Effector memory CD8-positive, alpha-beta T cell (primary cell): ENCODE measurements at regions not wholly inside any gene's neighbourhood (a gene's known extent, or its start where the extent isn't known, plus 50 kb on each side); places are given as distances from the start of the nearest gene placed in this dataset.

Experiments
- ATAC-seq: fragments of 150-1000 bp; cut with Tn5 transposase; replicated peaks from 2 replicates; pipeline ENCODE4 v1.10.0; 2021; ENCODE audit warnings: mild to moderate bottlenecking, moderate library complexity
- DNase-seq, 3 experiments: peaks; one replicate each; pipeline ENCODE4 v3.0.0; 2021
- H3K27ac Mint-ChIP-seq, 2 donors: one replicate each; pipeline ENCODE4 v1.8.0; 2022; ENCODE audit warnings: mild to moderate bottlenecking in 2 of 2, mixed read lengths in 2 of 2, moderate library complexity in 2 of 2
- H3K27me3 Mint-ChIP-seq, 2 donors: one replicate each; pipeline ENCODE4 v1.8.0; 2022; ENCODE audit warnings: mixed read lengths in 2 of 2
- H3K36me3 Mint-ChIP-seq: one replicate; pipeline ENCODE4 v1.8.0; 2022; ENCODE audit warnings: mild to moderate bottlenecking, moderate library complexity, mixed read lengths; ENCODE audit not compliant: insufficient read depth
- H3K4me1 Mint-ChIP-seq, 2 donors: one replicate each; pipeline ENCODE4 v1.8.0; 2022; ENCODE audit warnings: low read depth in 2 of 2, mixed read lengths in 2 of 2
- H3K4me3 Mint-ChIP-seq, 2 donors: one replicate each; pipeline ENCODE4 v1.8.0; 2022; ENCODE audit warnings: mild to moderate bottlenecking in 2 of 2, mixed read lengths in 2 of 2, moderate library complexity in 2 of 2
- H3K9me3 Mint-ChIP-seq, 2 donors: one replicate each; pipeline ENCODE4 v1.8.0; 2022; ENCODE audit warnings: mixed read lengths in 2 of 2

DNA sequence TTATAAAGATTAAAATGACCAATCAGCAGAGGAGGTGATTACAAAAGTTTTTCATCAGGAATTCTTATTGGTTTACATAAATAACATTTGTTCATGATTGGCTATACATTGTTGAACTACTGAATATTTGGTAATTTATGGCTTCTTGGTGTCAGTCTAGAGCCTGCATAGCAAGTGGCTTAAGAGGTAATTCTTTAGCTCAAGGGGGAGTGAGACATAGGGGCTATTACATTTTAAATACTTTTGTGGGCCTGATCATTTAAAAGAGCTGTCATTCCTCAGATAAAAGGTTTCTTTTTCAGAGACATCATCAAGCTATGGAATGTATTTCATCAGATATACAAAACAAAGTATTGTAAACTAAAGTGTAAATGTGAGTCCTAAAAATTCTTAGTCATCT is 373.8 kb downstream of the EPHA4 start:
- Mint-ChIP-seq H3K36me3 (no peaks in the 10 kb centered on the region), H3K27ac (no peak overlapping the region), H3K9me3 (peaks cover 0 to under 1% of the 10 kb centered on the region in 2 donors), H3K27me3 (no peaks in the 10 kb centered on the region), H3K4me1 (no peaks in the 10 kb centered on the region), H3K4me3 (no peak overlapping the region)
- DNase-seq (no peak), ATAC-seq (no peak)

- no peaks in the 10 kb centered on the region for H3K27me3 Mint-ChIP-seq
- H3K4me1 Mint-ChIP-seq, result no peaks in the 10 kb centered on the region
- ATAC-seq (no peak), DNase-seq (no peak)
- H3K9me3 Mint-ChIP-seq, result no peaks in the 10 kb centered on the region
- no peak overlapping the region for H3K4me3 Mint-ChIP-seq
- H3K36me3 Mint-ChIP-seq, result no peaks in the 10 kb centered on the region
- no peak overlapping the region for H3K27ac Mint-ChIP-seq
Measured at GRCh38 chr2:221200184-221200839, 371.8 kb downstream of the EPHA4 start.

DNA sequence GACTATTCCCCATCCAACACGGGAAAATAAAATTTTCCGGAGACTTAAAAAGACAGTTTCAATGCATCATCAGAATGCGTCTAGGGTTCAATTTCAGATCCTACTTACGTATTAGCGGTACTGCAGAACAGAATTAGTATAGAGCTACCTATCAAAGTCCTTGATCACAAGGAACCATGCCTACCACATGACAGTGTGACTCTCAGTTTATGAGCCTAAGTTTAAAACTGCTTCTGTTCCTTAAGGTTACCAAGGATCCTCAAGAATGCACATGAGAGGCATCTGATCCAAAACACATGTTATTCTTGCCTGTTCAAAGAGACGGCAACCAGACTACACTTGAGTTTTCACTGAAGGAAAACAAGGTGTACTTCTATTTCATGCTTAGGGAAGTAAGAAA is 369.7 kb downstream of the EPHA4 start:
- peaks cover 0 to 7% of the 10 kb centered on the region in 2 donors for H3K27me3 Mint-ChIP-seq
- no peak for ATAC-seq
- no peak for DNase-seq
- H3K4me3 Mint-ChIP-seq, result no peak overlapping the region
- H3K4me1 Mint-ChIP-seq, result no peaks in the 10 kb centered on the region
- H3K9me3 Mint-ChIP-seq, result no peaks in the 10 kb centered on the region
- H3K36me3 Mint-ChIP-seq, result no peaks in the 10 kb centered on the region
- H3K27ac Mint-ChIP-seq, result no peak overlapping the region

- Mint-ChIP-seq H3K4me1 (no peaks in the 10 kb centered on the region), H3K27ac (no peak overlapping the region), H3K36me3 (no peaks in the 10 kb centered on the region), H3K4me3 (no peak overlapping the region), H3K9me3 (no peaks in the 10 kb centered on the region), H3K27me3 (peaks cover 0 to 13% of the 10 kb centered on the region in 2 donors)
- ATAC-seq, result no peak
- no peak for DNase-seq
Measured at GRCh38 chr2:221203125-221203524, 369.0 kb downstream of the EPHA4 start.

GRCh38 chr2:221203856-221204255 is 368.2 kb downstream of the EPHA4 start:
- Mint-ChIP-seq H3K4me3 (no peak overlapping the region), H3K4me1 (no peaks in the 10 kb centered on the region)
- DNase-seq, result no peak

DNA sequence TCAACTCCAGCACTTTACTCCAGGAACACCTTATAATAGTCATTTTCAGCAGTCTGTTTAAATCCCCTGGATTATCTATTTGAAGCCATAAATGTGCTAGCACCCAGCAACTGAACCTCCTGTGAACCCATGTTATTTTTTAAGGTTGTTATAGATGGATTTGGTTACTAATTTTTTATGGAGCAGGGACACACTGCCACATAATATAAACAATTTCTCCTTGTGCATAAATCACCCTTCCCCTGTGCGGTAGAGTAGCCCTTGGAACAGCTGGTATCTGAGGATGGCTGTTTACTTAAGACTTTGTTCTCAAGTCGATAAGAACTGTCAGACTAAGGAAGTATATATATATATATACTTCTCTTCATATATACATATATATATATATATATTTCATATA is 367.4 kb downstream of the EPHA4 start:
- ATAC-seq (no peak), DNase-seq (no peak)
- Mint-ChIP-seq H3K9me3 (no peaks in the 10 kb centered on the region), H3K4me3 (no peak overlapping the region), H3K27ac (no peak overlapping the region), H3K4me1 (no peaks in the 10 kb centered on the region), H3K36me3 (no peaks in the 10 kb centered on the region), H3K27me3 (peaks cover 0 to 23% of the 10 kb centered on the region in 2 donors)

More at GRCh38 chr2:221203856-221204255, 368.2 kb downstream of the EPHA4 start:
- no peak for ATAC-seq
- Mint-ChIP-seq H3K9me3 (no peaks in the 10 kb centered on the region), H3K27ac (no peak overlapping the region), H3K36me3 (no peaks in the 10 kb centered on the region), H3K27me3 (peaks cover 0 to 20% of the 10 kb centered on the region in 2 donors)

- no peak overlapping the region for H3K27ac Mint-ChIP-seq
- H3K4me1 Mint-ChIP-seq, result no peaks in the 10 kb centered on the region
- H3K36me3 Mint-ChIP-seq, result no peaks in the 10 kb centered on the region
- no peaks in the 10 kb centered on the region for H3K9me3 Mint-ChIP-seq
- H3K4me3 Mint-ChIP-seq, result no peak overlapping the region
- DNase-seq (no peak), ATAC-seq (no peak)
- peaks cover 3 to 23% of the 10 kb centered on the region in 2 donors for H3K27me3 Mint-ChIP-seq
Measured at GRCh38 chr2:221205103-221205673, 366.9 kb downstream of the EPHA4 start.

- Mint-ChIP-seq H3K4me3 (no peak overlapping the region), H3K4me1 (no peaks in the 10 kb centered on the region), H3K27me3 (peaks cover 6 to 23% of the 10 kb centered on the region in 2 donors), H3K27ac (no peak overlapping the region), H3K36me3 (no peaks in the 10 kb centered on the region), H3K9me3 (no peaks in the 10 kb centered on the region)
- no peak for ATAC-seq
- DNase-seq, result no peak
Measured at GRCh38 chr2:221210686-221211085, 361.4 kb downstream of the EPHA4 start.

- H3K4me3 Mint-ChIP-seq, result no peak overlapping the region
- H3K36me3 Mint-ChIP-seq, result no peaks in the 10 kb centered on the region
- no peak overlapping the region for H3K27ac Mint-ChIP-seq
- no peaks in the 10 kb centered on the region for H3K9me3 Mint-ChIP-seq
- no peak for DNase-seq
- no peaks in the 10 kb centered on the region for H3K4me1 Mint-ChIP-seq
- ATAC-seq, result no peak
- peaks cover 6 to 20% of the 10 kb centered on the region in 2 donors for H3K27me3 Mint-ChIP-seq
Measured at GRCh38 chr2:221211653-221212052, 360.5 kb downstream of the EPHA4 start.

GRCh38 chr2:221212105-221212504 is 360.0 kb downstream of the EPHA4 start:
- ATAC-seq (no peak), DNase-seq (no peak)
- no peak overlapping the region for H3K27ac Mint-ChIP-seq
- no peaks in the 10 kb centered on the region for H3K9me3 Mint-ChIP-seq
- peaks cover 9 to 16% of the 10 kb centered on the region in 2 donors for H3K27me3 Mint-ChIP-seq
- no peaks in the 10 kb centered on the region for H3K4me1 Mint-ChIP-seq
- no peaks in the 10 kb centered on the region for H3K36me3 Mint-ChIP-seq
- no peak overlapping the region for H3K4me3 Mint-ChIP-seq

GRCh38 chr2:221215487-221215886 is 356.6 kb downstream of the EPHA4 start:
- Mint-ChIP-seq H3K27me3 (peaks cover 10 to 11% of the 10 kb centered on the region in 2 donors), H3K4me1 (no peaks in the 10 kb centered on the region), H3K4me3 (no peak overlapping the region), H3K9me3 (no peaks in the 10 kb centered on the region), H3K27ac (no peak overlapping the region), H3K36me3 (no peaks in the 10 kb centered on the region)
- DNase-seq, result no peak
- no peak for ATAC-seq

- Mint-ChIP-seq H3K4me1 (no peaks in the 10 kb centered on the region), H3K4me3 (no peak overlapping the region), H3K27ac (no peak overlapping the region), H3K36me3 (no peaks in the 10 kb centered on the region), H3K27me3 (peaks cover 10 to 11% of the 10 kb centered on the region in 2 donors), H3K9me3 (no peaks in the 10 kb centered on the region)
- ATAC-seq, result no peak
- no peak for DNase-seq
Measured at GRCh38 chr2:221216636-221217035, 355.5 kb downstream of the EPHA4 start.

DNA sequence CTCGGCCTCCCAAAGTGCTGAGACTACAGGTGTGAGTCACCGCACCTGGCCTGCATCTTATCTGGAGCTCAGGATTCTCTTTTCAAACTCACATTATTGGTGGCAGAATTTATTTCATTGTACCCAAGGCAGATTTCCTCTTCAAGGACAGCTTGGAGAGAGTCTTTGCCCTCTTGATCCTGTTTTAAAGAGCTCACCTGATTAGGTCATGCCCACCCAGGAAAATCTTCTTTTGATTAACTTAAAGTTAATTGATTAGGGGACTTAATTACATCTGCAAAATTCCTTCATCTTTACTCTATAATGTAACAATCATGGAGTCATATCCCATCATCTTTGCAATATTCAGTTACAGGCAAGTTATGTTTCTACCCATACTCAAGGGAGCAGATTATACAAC is 346.4 kb downstream of the EPHA4 start:
- peaks cover 0 to 6% of the 10 kb centered on the region in 2 donors for H3K27me3 Mint-ChIP-seq
- no peak for ATAC-seq

GRCh38 chr2:221228214-221228769 is 343.8 kb downstream of the EPHA4 start:
- no peak for DNase-seq
- no peak for ATAC-seq
- Mint-ChIP-seq H3K9me3 (no peaks in the 10 kb centered on the region), H3K27me3 (no peaks in the 10 kb centered on the region), H3K4me3 (no peak overlapping the region), H3K36me3 (no peaks in the 10 kb centered on the region), H3K27ac (no peak overlapping the region), H3K4me1 (no peaks in the 10 kb centered on the region)

More for the DNA sequence above, 346.4 kb downstream of the EPHA4 start:
- no peak for DNase-seq
- Mint-ChIP-seq H3K9me3 (no peaks in the 10 kb centered on the region), H3K27ac (no peak overlapping the region), H3K36me3 (no peaks in the 10 kb centered on the region), H3K4me3 (no peak overlapping the region), H3K4me1 (no peaks in the 10 kb centered on the region)
